ENCODE measurements at regions not wholly inside any gene's neighbourhood (a gene's known extent, or its start where the extent isn't known, plus 50 kb on each side); places are given as distances from the start of the nearest gene placed in this dataset.

DNA sequence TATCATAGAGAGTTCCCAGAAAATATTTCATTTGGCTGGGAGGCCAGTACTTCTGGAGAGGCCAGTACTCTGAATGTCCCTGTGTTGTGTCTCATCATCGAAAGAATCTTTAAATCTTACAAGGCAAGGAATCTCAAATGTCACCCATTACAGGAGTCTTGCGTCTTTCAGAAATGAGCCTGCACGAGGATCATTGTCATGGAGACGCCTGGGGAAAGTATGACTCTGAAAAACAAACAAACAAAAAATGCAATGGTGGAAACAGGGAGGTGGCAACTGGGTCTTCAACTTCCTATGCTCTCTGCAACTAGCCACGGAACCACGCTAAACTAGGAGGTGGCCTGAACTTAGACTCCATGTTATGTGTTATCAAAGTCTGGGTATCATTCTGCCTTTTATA is 804.6 kb downstream of the EPHA3 start:
- Histone ChIP-seq H3K79me2 (ENCODE audit: control insufficient read depth in 1 of 2, insufficient read depth in 2 of 2, low read length in 2 of 2) (no peaks in the 10 kb centered on the region), H3K36me3 (ENCODE audit: control insufficient read depth in 2 of 4, insufficient read depth in 4 of 4, low read length in 3 of 4) (no peaks in the 10 kb centered on the region), H3K9ac (replicated peaks in 1 of 4; ENCODE audit: extremely low read depth in 1 of 4, low read depth in 3 of 4, low read length in 3 of 4) (no peak overlapping the region), H3K4me2 (ENCODE audit: insufficient read depth in 1 of 2, low read depth in 2 of 2, low read length in 2 of 2) (no peak overlapping the region), H3K18ac (ENCODE audit: extremely low read depth, low read length) (no peak overlapping the region), H3K4me1 (replicated peaks in 1 of 4; ENCODE audit: control insufficient read depth in 3 of 4, insufficient read depth in 4 of 4, low read length in 3 of 4) (no peaks in the 10 kb centered on the region), H3K14ac (ENCODE audit: insufficient read length) (no peak overlapping the region), H2AK5ac (ENCODE audit: low read depth, low read length) (no peak overlapping the region), H3K9me3 (ENCODE audit: insufficient read depth in 2 of 2, low read depth in 1 of 2, low read length in 1 of 2) (0 out of 4 replicates have a peak, but pooled peaks cover 0 to 2% of the 10 kb centered on the region in 2 experiments), H4K91ac (replicated peaks; ENCODE audit: insufficient read length, low read length) (no peak overlapping the region), H4K20me1 (replicated peaks in 1 of 2; ENCODE audit: control insufficient read depth in 1 of 2, insufficient read depth in 2 of 2, low read length in 2 of 2) (no peaks in the 10 kb centered on the region), H3K27me3 (replicated peaks in 1 of 4; ENCODE audit: control insufficient read depth in 3 of 4, extremely low read depth in 1 of 4, insufficient read depth in 3 of 4, low read length in 3 of 4) (no peaks in the 10 kb centered on the region), H3K4me3 (ENCODE audit: extremely low read depth in 1 of 4, insufficient read depth in 2 of 4, low read depth in 3 of 4, low read length in 4 of 4) (no peak overlapping the region), H3K23me2 (ENCODE audit: low read depth, low read length) (no peaks in the 10 kb centered on the region), H2BK15ac (ENCODE audit: low read length) (no peak overlapping the region), H2BK5ac (ENCODE audit: low read depth, low read length) (no peak overlapping the region), H3K56ac (replicated peaks; ENCODE audit: insufficient read length, low read depth, low read length) (no peak overlapping the region), H4K8ac (ENCODE audit: extremely low read depth, insufficient read depth, low read length) (no peak overlapping the region), H4K5ac (ENCODE audit: insufficient read length, low read depth, low read length) (no peak overlapping the region), H3K79me1 (ENCODE audit: low read depth, low read length) (no peaks in the 10 kb centered on the region), H2AFZ (ENCODE audit: low read length) (0 out of 2 replicates have a peak overlapping the region, but pooled peaks have one; percentile 40), H2BK12ac (ENCODE audit: low read depth, low read length) (no peak overlapping the region), H2BK20ac (ENCODE audit: low read length) (no peak overlapping the region), H3K4ac (replicated peaks; ENCODE audit: insufficient read length, low read depth, low read length) (no peak overlapping the region), H2BK120ac (replicated peaks; ENCODE audit: low read depth, low read length) (no peak overlapping the region), H3K23ac (ENCODE audit: insufficient read length) (no peak overlapping the region), H3K27ac (ENCODE audit: low read depth, low read length) (no peak overlapping the region)
- ChIA-PET CTCF (ENCODE audit: partially characterized antibody) (no interaction called here), POLR2A (ENCODE audit: partially characterized antibody) (no interaction called here)
- 94% methylated on average over 6 of the region's 6 CpGs; no CpG with 5 or more reads in 1 of the 2 experiments for WGBS, 2 experiments (ENCODE audit: extremely low coverage in 1 of 2, insufficient coverage in 1 of 2, insufficient read length in 1 of 2, insufficient replicate concordance in 2 of 2, low coverage in 1 of 2, low lambda C conversion rate in 2 of 2, missing lambda C conversion rate in 1 of 2)
- FAIRE-seq: no peak
- DNase-seq (ENCODE audit: low read depth in 1 of 2, low spot score in 2 of 2): no peak
- no peak for TF ChIP-seq CEBPB (IDR thresholded peaks at IDR 0.05; ENCODE audit: low read depth, low read length)
- no peak for TF ChIP-seq ASH2L (IDR thresholded peaks at IDR 0.05; ENCODE audit: low read length)
- no peak for TF ChIP-seq BACH1 (IDR thresholded peaks at IDR 0.05; ENCODE audit: low read length)
- TF ChIP-seq KDM4A (IDR thresholded peaks at IDR 0.05; ENCODE audit: low read depth, low read length, severe bottlenecking): no peak
- no peak for TF ChIP-seq POLR2AphosphoS5 (IDR thresholded peaks at IDR 0.05; ENCODE audit: low read depth, low read length)
- no peak for TF ChIP-seq TAF1 (IDR thresholded peaks at IDR 0.05; ENCODE audit: low read depth, low read length)
- TF ChIP-seq NRF1 (IDR thresholded peaks at IDR 0.05; ENCODE audit: low read depth, low read length): no peak
- no peak for TF ChIP-seq PHF8 (conservative IDR thresholded peaks at IDR 0.05; ENCODE audit: low read depth, low read length)
- no peak for TF ChIP-seq SRF (IDR thresholded peaks at IDR 0.05; ENCODE audit: low read depth, low read length)
- TF ChIP-seq, protein P1, sequence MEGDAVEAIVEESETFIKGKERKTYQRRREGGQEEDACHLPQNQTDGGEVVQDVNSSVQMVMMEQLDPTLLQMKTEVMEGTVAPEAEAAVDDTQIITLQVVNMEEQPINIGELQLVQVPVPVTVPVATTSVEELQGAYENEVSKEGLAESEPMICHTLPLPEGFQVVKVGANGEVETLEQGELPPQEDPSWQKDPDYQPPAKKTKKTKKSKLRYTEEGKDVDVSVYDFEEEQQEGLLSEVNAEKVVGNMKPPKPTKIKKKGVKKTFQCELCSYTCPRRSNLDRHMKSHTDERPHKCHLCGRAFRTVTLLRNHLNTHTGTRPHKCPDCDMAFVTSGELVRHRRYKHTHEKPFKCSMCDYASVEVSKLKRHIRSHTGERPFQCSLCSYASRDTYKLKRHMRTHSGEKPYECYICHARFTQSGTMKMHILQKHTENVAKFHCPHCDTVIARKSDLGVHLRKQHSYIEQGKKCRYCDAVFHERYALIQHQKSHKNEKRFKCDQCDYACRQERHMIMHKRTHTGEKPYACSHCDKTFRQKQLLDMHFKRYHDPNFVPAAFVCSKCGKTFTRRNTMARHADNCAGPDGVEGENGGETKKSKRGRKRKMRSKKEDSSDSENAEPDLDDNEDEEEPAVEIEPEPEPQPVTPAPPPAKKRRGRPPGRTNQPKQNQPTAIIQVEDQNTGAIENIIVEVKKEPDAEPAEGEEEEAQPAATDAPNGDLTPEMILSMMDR (IDR thresholded peaks at IDR 0.05; ENCODE audit: control extremely low read depth in 1 of 3, insufficient read depth in 1 of 3, low read depth in 1 of 3, low read length in 3 of 3): no peak
- TF ChIP-seq SP4 (IDR thresholded peaks at IDR 0.05; ENCODE audit: low read length): no peak
- TF ChIP-seq HDAC2 (IDR thresholded peaks at IDR 0.05; ENCODE audit: borderline replicate concordance in 1 of 2, low read depth in 2 of 2, low read length in 2 of 2): no peak
- no peak for TF ChIP-seq GTF2F1 (IDR thresholded peaks at IDR 0.05; ENCODE audit: borderline replicate concordance, low read depth, low read length)
- TF ChIP-seq HDAC6 (IDR thresholded peaks at IDR 0.05; ENCODE audit: low read depth, low read length): no peak

Data from H1 (cell line).